NCI-H345 (cell line): ENCODE measurements at regions not wholly inside any gene's neighbourhood (a gene's known extent, or its start where the extent isn't known, plus 50 kb on each side); places are given as distances from the start of the nearest gene placed in this dataset.
A peak's percentile ranks its signal among the peaks of the same experiment; 100 is the strongest.

Source experiments
- DNase-seq: peaks from one replicate; lab custom pipeline; 2025; lab: John Stamatoyannopoulos, UW

DNA sequence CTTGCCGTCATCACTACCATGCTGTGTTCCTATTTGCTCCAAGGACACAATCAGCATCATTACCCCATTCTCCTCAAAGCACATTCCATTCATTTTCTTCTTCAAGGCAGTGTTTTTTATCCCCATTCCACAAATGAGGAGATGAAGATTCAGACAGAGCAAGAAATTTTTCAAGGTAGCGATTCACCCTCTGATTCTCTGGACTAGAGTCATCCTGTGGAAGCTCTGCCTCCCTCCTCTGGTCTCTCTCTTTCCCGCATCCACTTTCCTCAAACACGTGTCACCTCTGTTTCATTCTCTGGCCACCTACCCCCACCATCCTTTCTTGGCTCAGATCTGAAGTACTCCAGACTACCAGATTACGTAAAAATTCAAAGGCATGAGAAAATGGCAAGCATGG is 297.9 kb downstream of the SOX11 start:
- no peak for DNase-seq

GRCh38 chr2:5991305-5991968 is 299.3 kb downstream of the SOX11 start:
- DNase-seq = no peak

DNA sequence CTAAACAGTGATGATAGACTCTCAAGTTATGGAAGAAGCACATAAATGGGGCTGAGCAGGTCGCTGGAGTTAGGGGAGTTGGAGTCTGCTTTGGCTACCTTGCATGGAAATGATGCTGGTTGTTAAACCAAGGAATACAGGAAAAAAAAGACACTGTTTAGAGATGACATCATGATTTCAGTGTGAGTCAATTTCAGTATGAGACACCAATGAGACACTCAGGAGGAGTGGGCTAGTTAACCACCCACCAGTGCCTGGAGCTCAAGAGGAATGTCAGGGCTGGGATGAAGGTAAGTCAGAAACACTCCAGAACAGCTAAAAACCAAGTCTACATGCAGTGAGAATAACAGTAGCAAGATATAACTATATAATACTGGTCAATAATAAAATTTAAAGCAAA is 303.6 kb downstream of the SOX11 start:
- DNase-seq = no peak

- DNase-seq = no peak
Observed at GRCh38 chr2:6008186-6008585, 316.0 kb downstream of the SOX11 start.

GRCh38 chr2:6008726-6009125 is 316.5 kb downstream of the SOX11 start:
- DNase-seq = no peak

DNA sequence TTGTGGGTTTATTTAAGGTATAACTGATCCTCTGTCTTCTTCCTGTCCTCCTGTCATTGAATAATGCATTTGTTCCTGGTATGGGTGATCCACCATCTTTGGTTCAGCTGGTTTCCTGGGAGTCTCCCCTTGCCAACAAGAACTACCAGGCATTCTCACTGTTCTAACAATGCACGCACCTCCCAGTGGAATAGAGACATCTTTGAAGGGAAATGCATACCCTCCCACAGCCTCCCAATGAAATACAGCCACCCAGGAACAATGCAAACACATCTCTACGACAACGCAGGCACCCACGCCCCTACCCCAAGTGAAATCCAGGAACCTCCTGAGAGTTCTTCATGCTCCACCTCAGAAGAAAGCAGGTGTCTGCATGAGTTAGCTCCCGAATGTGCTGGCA is 318.0 kb downstream of the SOX11 start:
- DNase-seq = no peak

DNA sequence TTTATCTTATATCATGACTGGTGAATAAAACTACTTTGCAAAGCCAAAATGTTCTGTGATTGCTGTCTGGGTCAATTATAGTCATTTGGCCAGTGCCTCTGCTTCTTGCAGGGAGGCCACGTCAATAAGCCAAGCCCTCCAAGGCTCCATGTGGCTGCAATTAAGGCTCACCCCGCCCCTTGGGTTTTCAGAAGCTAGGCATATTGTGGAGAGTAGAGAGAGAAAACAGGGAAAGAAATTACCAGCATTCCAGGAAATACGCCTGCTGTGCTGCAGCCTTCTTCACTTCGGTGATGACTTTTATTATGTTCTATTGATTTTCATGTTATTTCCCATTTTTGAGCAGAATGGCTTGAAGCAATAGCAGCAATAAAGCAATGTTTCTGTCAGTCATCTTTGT is 319.7 kb downstream of the SOX11 start:
- no peak for DNase-seq

DNA sequence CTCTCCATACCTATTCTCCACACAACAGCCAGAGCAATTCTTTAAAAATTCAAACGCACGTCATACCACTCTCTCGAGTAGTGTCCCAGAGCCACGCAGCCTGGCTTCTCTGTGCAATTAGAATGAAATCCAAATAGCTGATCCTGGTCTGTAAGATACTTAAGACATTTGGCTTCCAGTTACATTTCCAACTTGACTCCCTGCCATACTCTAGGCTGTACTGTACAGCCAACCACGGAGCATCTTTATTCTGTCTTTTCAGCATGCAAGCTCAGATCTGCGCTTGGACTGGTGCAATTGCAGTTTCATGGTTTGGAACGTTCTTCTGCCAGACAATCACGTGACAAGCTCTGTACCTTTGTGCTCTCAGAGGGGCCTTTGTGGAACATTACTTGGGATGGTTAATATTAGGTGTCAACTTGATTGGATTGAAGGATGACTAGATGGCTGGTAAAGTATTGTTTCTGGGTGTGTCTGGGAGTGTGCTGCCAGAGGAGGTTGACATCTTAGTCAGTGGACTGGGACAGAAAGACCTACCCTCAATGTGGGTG is 325.6 kb downstream of the SOX11 start:
- DNase-seq = no peak

GRCh38 chr2:6024229-6024628 is 332.0 kb downstream of the SOX11 start:
- no peak for DNase-seq

DNA sequence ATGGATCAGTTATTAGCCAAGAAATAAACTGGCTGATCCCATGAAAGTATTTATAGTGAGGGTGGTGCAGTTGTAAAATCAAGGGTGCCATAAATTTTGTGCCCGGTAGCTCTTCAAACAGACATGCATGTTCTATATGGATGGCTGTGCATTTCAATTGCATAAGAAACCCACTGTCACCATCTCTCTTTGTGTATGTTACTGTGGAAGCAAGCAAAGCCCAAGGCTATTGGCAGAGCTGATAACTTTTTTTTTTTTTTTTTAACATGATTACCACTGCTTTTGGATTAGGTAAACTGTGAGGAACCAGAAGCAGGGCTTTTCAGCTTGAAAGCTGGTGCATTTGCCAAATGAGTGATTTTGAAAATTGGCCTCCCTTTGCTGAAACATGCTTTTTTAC is 332.6 kb downstream of the SOX11 start:
- no peak for DNase-seq

DNA sequence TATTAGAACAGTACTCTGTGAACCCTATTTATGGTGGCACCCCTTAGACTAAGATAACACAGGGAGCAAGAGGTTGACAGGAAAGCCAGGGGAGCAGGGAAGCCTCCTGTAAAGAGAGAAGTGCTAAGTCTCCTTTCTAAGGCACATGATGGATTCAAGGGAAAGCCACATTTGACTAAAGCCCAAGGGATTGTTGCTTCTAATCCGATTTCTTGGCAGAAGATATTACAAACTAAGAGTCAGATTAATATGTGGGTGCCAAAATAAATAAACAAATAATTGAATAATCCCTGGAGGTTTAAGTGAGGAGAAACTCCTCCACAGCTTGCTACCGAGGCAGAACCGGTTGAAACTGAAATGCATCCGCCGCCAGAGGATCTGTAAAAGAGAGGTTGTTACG is 333.2 kb downstream of the SOX11 start:
- no peak for DNase-seq

DNA sequence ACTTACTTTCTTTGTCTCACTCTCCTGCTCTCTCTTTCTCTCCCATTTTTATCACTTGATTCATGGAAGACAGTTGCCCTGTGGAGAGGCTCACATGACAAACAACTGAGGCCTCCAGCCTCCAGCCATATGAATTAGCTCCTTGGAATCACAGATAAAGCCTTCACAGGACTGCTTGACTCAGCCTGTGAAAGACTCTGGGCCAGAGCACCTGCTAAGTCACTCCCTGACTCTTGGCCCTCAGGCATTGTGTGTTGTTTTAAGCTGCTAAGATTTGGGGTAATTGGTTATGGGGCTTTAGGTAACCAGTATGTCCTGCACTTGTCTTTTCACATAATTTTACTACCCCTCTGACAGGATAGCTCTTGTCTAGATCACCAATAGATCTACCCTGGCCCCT is 334.9 kb downstream of the SOX11 start:
- DNase-seq = no peak

GRCh38 chr2:6031200-6031867 is 339.1 kb downstream of the SOX11 start:
- DNase-seq = no peak

GRCh38 chr2:6036211-6036610 is 344.0 kb downstream of the SOX11 start:
- no peak for DNase-seq

DNA sequence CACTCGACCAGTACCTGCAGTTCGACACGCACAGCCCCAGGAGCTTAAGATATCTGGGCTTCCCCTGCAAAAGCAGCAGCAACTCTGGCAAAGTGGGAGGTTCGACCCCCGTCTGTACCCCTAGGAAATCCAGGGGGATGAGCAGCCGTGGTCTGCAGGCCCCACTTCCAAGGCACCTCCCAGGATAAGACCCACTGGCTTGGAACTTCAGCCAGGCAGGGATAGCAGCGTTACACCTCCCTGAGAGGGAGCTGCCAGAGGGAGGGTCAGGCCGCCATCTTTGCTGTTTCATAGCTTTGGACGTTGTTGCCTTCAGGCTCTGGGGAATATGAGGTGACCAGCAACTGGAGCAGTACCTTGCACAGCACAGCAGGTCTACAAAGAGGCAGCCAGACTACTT is 351.1 kb downstream of the SOX11 start:
- no peak for DNase-seq

DNA sequence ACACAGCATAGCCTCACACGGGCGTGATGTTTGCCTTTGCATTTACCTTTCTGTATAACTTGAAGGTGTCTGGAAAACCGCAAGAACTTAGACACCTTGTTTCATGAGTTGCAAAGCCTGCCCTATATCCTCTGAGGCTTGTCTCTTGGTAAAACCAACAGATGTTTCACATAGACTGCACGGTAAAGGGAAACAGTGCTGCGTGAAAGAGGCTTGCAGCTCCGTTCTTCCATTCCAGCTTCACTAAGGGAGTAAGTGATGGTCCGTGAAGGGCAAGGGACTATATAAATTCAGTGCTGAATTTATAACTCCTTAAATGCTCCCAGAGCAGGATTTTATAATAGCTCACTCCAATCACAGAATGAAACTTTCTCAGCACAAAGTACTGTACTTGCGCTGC is 360.5 kb downstream of the SOX11 start:
- DNase-seq = no peak

GRCh38 chr2:6053743-6054142 is 361.6 kb downstream of the SOX11 start:
- peak; percentile 50 for DNase-seq

- peak; percentile 65 for DNase-seq
Observed at GRCh38 chr2:6054161-6054671, 362.0 kb downstream of the SOX11 start.

DNA sequence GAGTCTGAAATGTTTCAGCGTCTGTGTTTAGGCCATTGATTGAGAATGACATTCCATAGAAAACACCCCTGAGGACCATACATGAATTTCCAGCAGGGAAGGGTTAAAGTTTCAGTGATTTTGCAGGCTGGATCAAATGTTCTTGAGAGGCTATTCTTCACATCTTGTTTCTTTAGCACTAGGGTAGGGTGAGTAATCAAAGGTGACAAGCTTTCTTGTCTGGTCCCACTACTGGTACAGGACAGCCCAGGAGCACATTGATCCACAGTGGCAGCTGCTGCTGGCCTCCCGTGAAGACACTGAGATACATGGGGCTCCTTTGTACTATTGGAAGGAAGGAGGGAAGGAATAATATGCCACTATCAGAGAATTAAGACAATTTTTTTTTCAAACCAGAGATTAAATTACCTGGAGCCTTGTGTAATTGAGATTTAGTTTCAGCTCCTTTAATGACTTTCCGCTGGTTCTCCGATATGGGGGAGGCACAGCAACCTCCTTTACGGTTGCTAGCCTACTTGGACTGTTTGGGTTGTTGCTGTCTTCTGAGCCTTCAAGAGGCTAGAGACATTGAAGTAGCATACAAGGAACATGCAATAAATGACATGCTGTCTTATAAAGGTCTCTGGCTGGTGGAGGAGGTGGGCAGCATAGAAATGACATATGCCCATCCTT is 368.9 kb downstream of the SOX11 start:
- no peak for DNase-seq

DNA sequence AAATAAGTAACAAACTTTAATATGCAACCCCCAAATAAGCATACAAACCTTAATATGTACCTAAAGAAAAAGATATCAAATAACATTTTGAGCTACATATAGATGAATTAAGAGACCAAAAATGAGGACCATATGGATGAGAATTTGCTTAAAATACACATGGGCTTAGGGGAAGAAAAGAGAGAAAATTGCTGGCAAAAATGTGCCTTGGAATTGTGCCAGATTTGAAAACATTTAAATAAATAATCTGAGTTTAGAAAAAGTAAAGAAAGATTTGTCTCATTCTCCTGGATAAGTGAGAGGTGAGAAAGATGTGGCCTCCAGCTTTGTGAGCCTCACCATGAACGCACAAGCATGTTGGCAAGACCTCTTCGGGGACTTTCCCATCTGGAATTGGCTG is 372.6 kb downstream of the SOX11 start:
- DNase-seq = no peak

DNA sequence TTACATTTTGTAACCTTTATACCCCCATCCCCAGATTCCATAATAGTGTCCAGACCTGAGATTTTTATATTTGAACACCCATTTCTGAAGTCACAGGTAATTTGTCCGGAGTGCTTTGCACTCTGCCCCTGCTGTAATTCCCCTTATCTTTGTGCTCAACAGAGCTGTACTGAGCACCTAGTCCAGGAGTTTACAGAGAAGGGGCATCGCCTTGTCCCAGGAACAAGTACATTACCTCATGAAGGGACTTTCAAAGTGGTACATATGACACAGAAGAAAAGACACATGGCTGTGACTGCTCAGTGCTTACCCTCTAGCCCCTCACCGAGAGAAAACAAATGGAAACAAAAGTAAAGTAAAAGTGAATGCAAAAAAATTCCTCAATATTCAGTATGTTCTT is 373.5 kb downstream of the SOX11 start:
- no peak for DNase-seq

GRCh38 chr2:6067089-6067488 is 374.9 kb downstream of the SOX11 start:
- no peak for DNase-seq

- DNase-seq = no peak
Observed at GRCh38 chr2:6067806-6068205, 375.6 kb downstream of the SOX11 start.
